Head of caudate nucleus (tissue), 42 donors: ENCODE measurements at regions not wholly inside any gene's neighbourhood (a gene's known extent, or its start where the extent isn't known, plus 50 kb on each side); places are given as distances from the start of the nearest gene placed in this dataset.
"Not testable (repeated sequence)": the region's sequence is repeated elsewhere in the genome, so short reads cannot be mapped to it uniquely, and the experiment has no call there.

Experiments used
- DNase-seq, 42 donors: peaks; one replicate each; pipeline versions ENCODE4 v3.0.0 to v3.0.0-alpha.2; 2020 to 2021; ENCODE audit warnings: mixed read lengths in 7 of 42
- intact Hi-C: fragments of 100-400 bp; cut with DNase I; formaldehyde crosslinking; loops from one replicate; pipeline ENCODE4 v1.15.0; 2022

DNA sequence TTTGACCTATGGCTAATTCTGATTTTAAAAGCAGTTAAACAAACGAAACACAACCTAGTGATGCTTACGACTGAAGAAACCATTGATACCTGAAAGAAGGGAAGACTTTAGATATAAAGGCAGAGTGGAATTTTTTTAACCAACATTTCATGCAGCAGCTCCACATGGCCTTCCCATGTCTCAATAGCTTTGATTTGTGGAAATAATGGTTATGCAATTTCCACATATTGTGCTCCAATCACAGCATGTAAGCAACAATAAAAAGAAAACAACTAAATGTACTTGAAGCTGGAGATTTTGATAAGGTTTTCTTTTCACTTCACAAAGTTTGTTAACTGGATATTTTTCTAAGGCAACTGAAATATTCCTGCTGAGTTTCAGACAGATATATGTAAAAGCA is 82.0 kb upstream of the SLC39A10 start:
- intact Hi-C loops = loop anchor here (10.0 kb wide), 1 partner anchor 80 kb away; the partner anchor contains the start of gene SLC39A10
- DNase-seq = no peak

DNA sequence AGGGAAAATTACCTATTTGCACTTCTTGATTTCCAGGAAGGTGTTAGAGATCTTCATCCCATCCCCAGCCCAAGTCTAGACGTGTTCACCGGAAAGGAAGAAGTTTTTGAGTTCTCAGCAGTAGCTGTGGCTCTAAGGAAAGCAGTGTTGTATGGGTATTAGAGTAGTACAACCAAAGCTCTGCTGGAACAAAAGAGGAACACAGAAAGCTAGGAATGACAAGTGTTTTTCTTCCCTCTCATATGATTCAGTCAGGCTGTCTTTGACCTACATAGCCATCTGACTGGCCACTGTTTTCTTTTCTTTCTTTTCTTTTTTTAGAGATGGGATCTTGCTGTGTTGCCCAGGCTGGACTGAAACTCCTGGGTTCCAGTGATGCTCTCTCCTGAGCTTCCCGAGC is 82.7 kb upstream of the SLC39A10 start:
- intact Hi-C loops = loop anchor here (10.0 kb wide), 1 partner anchor 80 kb away; the partner anchor contains the start of gene SLC39A10
- DNase-seq = no peak

GRCh38 chr2:195572895-195573683 is 83.9 kb upstream of the SLC39A10 start:
- DNase-seq = no peak
- intact Hi-C loops = loop anchor here (10.0 kb wide), 1 partner anchor 82 kb away; the partner anchor contains the start of gene SLC39A10

GRCh38 chr2:195570329-195570728 is 86.7 kb upstream of the SLC39A10 start:
- no peak for DNase-seq
- intact Hi-C loops = loop anchor here (10.0 kb wide), 1 partner anchor 84 kb away; the partner anchor contains the start of gene SLC39A10

DNA sequence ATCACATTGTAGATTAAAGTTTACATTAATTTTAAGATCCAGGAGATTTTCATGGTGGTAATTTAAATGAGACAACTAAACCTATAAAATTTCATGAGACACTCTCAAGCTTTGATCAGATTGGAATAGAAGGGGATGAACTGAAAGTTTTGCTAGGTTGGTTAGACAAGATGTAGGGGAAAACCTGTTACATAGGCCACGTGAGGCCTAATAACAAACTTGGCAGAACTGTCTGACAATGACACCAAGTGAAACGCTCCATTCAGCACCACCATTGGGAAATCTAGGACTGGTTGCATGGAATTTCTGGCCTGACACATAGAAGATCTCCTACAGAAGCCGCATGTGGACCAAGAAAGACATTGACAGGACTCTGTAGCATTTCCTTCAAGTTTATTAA is 87.8 kb upstream of the SLC39A10 start:
- intact Hi-C loops = no loop called here
- no peak for DNase-seq

- intact Hi-C loops, DNase-seq: not testable (repeated sequence)
These were observed 92.3 kb upstream of the SLC39A10 start for GRCh38 chr2:195564625-195565135.

DNA sequence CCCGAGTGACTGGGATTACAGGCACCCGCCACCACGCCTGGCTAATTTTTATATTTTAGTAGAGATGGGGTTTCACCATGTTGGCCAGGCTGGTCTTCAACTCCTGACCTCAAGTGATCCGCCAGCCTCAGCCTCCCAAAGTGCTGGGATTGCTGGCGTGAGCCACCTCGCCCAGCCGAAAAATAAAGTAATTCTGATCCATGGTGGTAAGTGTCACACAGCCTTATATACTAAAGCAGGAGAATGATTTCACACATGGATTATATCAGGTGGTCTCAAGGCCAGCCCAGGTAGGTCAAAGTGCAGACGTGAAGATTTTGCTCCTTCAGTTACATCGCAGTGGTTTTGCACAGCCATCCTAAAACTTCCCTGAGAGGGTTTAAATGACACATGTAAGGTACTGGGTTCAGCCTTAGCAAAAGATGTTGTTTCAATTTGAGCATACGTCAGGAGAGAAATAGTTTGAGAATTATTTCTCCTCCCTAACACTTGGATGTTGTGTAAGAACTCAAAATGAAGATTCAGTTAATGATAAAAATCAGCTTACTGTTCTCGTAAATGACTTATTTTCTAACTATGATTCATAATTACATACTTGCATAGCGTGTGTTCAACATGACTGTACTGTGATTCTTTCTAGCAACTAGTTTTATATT is 93.0 kb upstream of the SLC39A10 start:
- intact Hi-C loops = no loop called here
- no peak for DNase-seq

DNA sequence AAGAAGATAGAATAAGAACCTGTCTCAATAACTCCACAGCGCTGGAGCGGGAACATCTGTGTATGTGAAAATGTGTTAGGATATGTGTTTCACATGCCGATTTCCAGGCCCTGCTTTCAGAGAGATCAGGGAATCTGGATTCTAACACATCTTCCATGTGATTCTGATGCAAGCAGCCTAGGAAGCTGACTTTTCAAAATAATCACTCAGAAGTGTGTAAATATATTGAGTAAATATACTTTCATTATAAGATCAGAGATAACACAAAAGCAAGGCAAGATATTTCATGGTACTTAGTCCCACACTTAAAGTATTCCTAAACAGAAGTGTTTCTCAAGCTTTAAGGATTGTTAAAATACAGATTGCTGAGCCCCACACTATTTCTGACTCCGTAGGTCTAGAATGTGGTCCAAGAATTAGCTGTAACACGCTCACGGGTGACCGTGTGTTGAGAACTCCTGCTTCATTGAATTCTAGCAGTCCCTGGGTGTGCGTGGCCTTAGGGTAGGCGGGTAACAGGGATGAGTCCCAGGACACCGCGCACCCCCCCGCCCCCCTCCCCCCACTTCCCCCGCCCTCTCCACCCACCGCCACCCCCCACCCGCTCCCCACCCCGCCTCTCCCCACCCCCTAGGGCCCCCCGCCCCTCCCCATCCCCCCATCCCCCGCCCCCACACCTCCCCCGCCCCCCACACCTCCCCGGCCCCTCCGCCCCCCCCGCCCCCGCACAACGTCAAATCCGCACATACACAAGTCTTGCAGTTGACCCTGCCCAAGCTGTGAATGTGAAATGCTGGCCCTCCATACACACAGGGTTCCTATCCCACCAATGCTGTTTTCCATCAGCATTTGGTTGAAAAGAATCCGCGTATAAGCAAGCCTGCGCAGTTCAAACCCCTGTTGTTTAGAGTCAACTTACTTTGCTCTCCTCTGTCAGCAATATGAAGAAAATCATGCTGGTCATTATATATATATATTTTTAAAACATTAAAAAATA is 94.2 kb upstream of the SLC39A10 start:
- no peak for DNase-seq
- intact Hi-C loops = no loop called here

DNA sequence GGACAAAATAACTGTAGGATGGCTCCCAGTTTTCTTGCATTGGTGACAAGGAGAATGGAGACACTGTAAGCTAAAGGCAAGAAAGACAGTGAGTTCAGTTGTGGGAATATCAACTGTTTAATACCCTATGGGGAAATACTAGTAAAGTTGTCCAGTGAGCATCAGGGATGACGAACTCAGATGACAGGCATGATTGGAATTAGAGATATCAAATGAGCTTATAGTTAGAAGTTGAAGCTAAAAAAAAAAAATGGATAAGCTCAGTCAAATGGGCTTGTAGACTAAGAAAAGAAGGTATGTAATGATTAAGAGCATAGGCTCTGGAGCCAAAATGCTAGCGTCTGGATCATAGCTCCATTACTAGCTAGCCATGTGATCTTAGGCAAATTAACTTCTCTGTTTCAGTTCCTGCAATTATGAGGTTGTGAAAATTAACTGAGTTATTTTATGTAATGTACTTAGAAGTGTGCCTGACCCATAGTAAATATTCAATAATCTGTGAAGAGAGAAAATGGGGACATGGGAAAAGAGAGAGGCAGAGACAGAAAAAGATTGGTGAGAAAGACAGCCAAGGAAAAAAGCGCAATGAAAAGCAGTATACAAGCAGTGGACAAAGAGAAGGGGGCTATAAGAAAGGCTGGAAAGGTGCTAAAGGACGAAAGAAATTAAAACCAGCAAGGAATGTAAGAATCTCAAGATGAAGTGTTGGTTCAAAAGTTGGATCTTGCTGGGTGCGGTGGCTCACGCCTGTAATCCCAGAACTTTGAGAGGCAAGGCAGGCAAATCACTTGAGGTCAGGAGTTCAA is 95.7 kb upstream of the SLC39A10 start:
- intact Hi-C loops = no loop called here
- no peak for DNase-seq

GRCh38 chr2:195560209-195560895 is 96.7 kb upstream of the SLC39A10 start:
- DNase-seq = no peak
- intact Hi-C loops = no loop called here

DNA sequence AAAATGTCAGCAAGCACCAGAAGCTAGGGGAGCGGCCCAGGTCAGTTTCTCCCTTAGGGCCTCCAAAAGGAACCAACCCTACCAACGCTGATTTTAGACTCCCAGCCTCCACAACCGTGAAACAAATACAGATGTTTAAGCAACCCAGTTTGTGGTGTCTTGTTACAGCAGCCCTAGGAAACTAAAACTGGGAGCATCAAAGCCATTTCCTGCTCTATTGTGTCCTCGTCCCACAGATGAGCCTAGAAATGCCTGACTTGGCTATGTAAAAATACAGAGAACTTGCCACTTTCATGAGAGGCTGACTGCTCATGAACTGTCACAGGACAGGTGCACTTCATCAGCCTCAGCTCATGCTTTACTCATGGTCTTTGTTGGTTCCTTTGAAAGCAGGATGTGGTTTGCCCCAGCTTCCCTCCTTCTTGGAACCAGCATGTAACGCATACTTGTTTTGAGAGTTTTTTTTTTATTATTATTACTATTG is 97.6 kb upstream of the SLC39A10 start:
- DNase-seq = peak in 3 of 42 donors; percentile 8 to 28 (median 19)
- intact Hi-C loops = no loop called here

DNA sequence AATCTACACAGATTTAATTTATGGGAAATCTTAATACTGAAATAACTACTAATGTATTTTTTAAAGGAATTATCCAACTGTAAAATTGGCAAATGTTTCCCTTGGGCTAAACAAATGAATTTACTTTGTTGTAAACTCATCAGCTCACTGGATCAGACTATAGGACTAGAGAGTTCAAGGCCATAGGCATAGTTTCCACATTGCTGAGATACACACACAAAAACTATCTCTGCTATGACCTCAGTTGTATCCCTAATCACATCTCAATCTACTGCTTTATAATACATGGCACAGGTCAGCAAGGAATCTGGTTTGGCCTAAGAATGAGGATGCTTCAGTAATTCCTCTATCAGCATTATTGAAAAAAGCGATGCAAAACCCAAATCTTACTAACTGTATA is 101.1 kb upstream of the SLC39A10 start:
- no peak for DNase-seq
- intact Hi-C loops = no loop called here

DNA sequence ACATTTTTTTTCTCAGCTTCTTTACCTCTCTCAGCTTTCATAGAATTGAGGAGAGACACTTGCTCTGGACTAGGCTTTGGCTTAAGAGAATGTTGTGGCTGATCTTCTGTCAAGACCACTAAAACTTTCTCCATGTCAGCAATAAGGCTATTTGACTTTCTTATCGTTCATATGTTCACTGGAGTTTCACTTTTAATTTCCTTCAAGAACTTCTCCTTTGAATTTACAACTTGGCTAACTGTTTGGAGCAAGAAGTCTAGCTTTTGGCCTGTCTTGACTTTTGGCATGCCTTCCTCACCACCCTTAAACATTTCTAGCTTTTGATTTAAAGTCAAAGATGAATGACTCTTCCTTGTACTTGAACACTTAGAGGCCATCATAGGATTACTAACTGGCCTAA is 104.4 kb upstream of the SLC39A10 start:
- intact Hi-C loops = no loop called here
- no peak for DNase-seq

GRCh38 chr2:195548198-195548940 is 108.7 kb upstream of the SLC39A10 start:
- intact Hi-C loops = no loop called here

GRCh38 chr2:195547268-195547840 is 109.7 kb upstream of the SLC39A10 start:
- DNase-seq, intact Hi-C loops: not testable (repeated sequence)

More at GRCh38 chr2:195548198-195548940, 108.7 kb upstream of the SLC39A10 start:
- DNase-seq = no peak

- intact Hi-C loops = no loop called here
- DNase-seq = no peak
These were observed 111.2 kb upstream of the SLC39A10 start for GRCh38 chr2:195545811-195546210.
